Loucy (cell line): ENCODE measurements at regions not wholly inside any gene's neighbourhood (a gene's known extent, or its start where the extent isn't known, plus 50 kb on each side); places are given as distances from the start of the nearest gene placed in this dataset.

Source experiments
- EZH2phosphoT487 ChIP-seq: fragments of 200-600 bp; IDR thresholded peaks from 2 replicates; pipeline ENCODE4 v1.6.1; 2018; ENCODE audit warnings: antibody characterized with exemption, mild to moderate bottlenecking, moderate library complexity, borderline replicate concordance
- TF ChIP-seq, protein P1 (sequence below): fragments of 200-600 bp; sonication (generic); conservative IDR thresholded peaks from 2 replicates; pipeline ENCODE4 v1.5.1; 2014; ENCODE audit warnings: mild to moderate bottlenecking, antibody characterized with exemption, low read length

- TF ChIP-seq, protein P1, sequence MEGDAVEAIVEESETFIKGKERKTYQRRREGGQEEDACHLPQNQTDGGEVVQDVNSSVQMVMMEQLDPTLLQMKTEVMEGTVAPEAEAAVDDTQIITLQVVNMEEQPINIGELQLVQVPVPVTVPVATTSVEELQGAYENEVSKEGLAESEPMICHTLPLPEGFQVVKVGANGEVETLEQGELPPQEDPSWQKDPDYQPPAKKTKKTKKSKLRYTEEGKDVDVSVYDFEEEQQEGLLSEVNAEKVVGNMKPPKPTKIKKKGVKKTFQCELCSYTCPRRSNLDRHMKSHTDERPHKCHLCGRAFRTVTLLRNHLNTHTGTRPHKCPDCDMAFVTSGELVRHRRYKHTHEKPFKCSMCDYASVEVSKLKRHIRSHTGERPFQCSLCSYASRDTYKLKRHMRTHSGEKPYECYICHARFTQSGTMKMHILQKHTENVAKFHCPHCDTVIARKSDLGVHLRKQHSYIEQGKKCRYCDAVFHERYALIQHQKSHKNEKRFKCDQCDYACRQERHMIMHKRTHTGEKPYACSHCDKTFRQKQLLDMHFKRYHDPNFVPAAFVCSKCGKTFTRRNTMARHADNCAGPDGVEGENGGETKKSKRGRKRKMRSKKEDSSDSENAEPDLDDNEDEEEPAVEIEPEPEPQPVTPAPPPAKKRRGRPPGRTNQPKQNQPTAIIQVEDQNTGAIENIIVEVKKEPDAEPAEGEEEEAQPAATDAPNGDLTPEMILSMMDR: no peak
- no peak for TF ChIP-seq EZH2phosphoT487
These were observed 108.0 kb upstream of the MOCS1 start for GRCh38 chr6:40042232-40042631.
